HCT116 (cell line): ENCODE measurements at regions not wholly inside any gene's neighbourhood (a gene's known extent, or its start where the extent isn't known, plus 50 kb on each side); places are given as distances from the start of the nearest gene placed in this dataset.

Experiments used
- CEBPB ChIP-seq: IDR thresholded peaks from 2 replicates; pipeline ENCODE4 v1.6.1; 2012; ENCODE audit warnings: low read depth
- ELF1 ChIP-seq: IDR thresholded peaks from 2 replicates; pipeline ENCODE4 v1.6.1; 2012; ENCODE audit warnings: low read depth, borderline replicate concordance
- EZH2 ChIP-seq: fragments of 200-600 bp; sonication (generic); IDR thresholded peaks from 2 replicates; pipeline ENCODE4 v1.6.1; 2017; ENCODE audit warnings: antibody characterized with exemption, mixed run types
- JUND ChIP-seq: IDR thresholded peaks from 2 replicates; pipeline ENCODE4 v1.6.1; 2012
- POLR2A ChIP-seq: IDR thresholded peaks from 2 replicates; pipeline ENCODE4 v1.7.0; 2011; ENCODE audit warnings: borderline replicate concordance; ENCODE audit not compliant: insufficient read depth, insufficient read length; ENCODE audit errors: extremely low read depth
- POLR2AphosphoS5 ChIP-seq: IDR thresholded peaks from 2 replicates; pipeline ENCODE4 v1.6.1; 2011; ENCODE audit warnings: mild to moderate bottlenecking, low read depth, low read length, moderate library complexity
- SP1 ChIP-seq: IDR thresholded peaks from 2 replicates; pipeline ENCODE4 v1.6.1; 2012; ENCODE audit warnings: low read depth
- TCF7L2 ChIP-seq: IDR thresholded peaks from 2 replicates; pipeline ENCODE4 v1.7.0; 2011; ENCODE audit warnings: borderline replicate concordance, inconsistent platforms; ENCODE audit not compliant: insufficient read depth, insufficient read length; ENCODE audit errors: extremely low read depth
- YY1 ChIP-seq: IDR thresholded peaks from 2 replicates; pipeline ENCODE4 v1.6.1; 2011; ENCODE audit warnings: low read length, low read depth, moderate library complexity, mild to moderate bottlenecking; ENCODE audit not compliant: insufficient replicate concordance; ENCODE audit errors: extremely low read depth
- TF ChIP-seq, protein P1 (sequence below), 3 experiments: fragments of 200-600 bp in 1 of 3; sonication (generic) in 1 of 3; IDR thresholded peaks in 2 of 3; conservative IDR thresholded peaks in 1 of 3; 2 replicates each; pipeline ENCODE4 v1.5.1; 2012 to 2017; ENCODE audit warnings: low read depth in 2 of 3, low read length in 2 of 3, antibody characterized with exemption in 1 of 3, borderline replicate concordance in 1 of 3, control low read depth in 1 of 3, mild to moderate bottlenecking in 1 of 3, mixed read lengths in 1 of 3, mixed run types in 1 of 3, moderate library complexity in 1 of 3; ENCODE audit not compliant: insufficient read depth in 1 of 3
- TF ChIP-seq, protein P2 (sequence below): IDR thresholded peaks from 2 replicates; pipeline ENCODE4 v1.6.1; 2012; ENCODE audit warnings: low read depth

DNA sequence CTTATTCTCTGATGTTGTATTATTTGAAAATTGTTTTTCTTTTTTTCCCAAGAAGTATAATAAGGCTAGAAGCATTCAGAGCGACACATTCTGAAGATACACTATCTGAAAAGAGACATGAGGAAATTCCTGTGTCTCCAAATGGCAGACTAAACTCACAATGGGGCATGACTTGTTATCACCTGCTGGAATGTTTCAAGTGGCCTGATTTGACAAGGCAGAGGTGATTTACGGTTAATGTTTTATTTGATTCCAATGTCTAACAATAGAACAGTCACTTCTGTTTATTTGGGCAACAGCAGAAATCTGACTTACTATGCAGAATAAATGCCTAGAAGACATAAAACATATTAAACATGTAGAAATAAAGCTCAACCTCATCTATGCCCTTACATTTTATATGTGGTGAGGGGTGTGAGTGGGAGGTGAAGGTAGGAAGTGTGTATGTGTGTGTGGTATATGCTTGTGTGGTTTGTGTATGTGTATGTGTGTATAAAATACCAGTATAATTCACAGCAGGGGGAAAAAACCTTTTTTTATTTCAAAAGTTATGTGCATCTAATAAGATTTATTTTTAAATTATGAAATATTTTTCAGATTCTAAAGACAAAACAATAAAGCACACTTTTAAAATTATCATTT, 1051.7 kb downstream of the ROBO2 start:
- TF ChIP-seq, protein P1, sequence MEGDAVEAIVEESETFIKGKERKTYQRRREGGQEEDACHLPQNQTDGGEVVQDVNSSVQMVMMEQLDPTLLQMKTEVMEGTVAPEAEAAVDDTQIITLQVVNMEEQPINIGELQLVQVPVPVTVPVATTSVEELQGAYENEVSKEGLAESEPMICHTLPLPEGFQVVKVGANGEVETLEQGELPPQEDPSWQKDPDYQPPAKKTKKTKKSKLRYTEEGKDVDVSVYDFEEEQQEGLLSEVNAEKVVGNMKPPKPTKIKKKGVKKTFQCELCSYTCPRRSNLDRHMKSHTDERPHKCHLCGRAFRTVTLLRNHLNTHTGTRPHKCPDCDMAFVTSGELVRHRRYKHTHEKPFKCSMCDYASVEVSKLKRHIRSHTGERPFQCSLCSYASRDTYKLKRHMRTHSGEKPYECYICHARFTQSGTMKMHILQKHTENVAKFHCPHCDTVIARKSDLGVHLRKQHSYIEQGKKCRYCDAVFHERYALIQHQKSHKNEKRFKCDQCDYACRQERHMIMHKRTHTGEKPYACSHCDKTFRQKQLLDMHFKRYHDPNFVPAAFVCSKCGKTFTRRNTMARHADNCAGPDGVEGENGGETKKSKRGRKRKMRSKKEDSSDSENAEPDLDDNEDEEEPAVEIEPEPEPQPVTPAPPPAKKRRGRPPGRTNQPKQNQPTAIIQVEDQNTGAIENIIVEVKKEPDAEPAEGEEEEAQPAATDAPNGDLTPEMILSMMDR (IDR thresholded peaks at IDR 0.05 in 2 of 3, conservative IDR thresholded peaks at IDR 0.05 in 1 of 3; ENCODE audit: borderline replicate concordance in 1 of 3, insufficient read depth in 1 of 3, low read depth in 2 of 3, low read length in 2 of 3): no peak
- no peak for TF ChIP-seq POLR2A
- no peak for TF ChIP-seq EZH2
- TF ChIP-seq SP1: no peak
- no peak for TF ChIP-seq YY1
- no peak for TF ChIP-seq CEBPB
- TF ChIP-seq ELF1: no peak
- TF ChIP-seq, protein P2, sequence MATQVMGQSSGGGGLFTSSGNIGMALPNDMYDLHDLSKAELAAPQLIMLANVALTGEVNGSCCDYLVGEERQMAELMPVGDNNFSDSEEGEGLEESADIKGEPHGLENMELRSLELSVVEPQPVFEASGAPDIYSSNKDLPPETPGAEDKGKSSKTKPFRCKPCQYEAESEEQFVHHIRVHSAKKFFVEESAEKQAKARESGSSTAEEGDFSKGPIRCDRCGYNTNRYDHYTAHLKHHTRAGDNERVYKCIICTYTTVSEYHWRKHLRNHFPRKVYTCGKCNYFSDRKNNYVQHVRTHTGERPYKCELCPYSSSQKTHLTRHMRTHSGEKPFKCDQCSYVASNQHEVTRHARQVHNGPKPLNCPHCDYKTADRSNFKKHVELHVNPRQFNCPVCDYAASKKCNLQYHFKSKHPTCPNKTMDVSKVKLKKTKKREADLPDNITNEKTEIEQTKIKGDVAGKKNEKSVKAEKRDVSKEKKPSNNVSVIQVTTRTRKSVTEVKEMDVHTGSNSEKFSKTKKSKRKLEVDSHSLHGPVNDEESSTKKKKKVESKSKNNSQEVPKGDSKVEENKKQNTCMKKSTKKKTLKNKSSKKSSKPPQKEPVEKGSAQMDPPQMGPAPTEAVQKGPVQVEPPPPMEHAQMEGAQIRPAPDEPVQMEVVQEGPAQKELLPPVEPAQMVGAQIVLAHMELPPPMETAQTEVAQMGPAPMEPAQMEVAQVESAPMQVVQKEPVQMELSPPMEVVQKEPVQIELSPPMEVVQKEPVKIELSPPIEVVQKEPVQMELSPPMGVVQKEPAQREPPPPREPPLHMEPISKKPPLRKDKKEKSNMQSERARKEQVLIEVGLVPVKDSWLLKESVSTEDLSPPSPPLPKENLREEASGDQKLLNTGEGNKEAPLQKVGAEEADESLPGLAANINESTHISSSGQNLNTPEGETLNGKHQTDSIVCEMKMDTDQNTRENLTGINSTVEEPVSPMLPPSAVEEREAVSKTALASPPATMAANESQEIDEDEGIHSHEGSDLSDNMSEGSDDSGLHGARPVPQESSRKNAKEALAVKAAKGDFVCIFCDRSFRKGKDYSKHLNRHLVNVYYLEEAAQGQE: no peak
- no peak for TF ChIP-seq POLR2AphosphoS5
- no peak for TF ChIP-seq TCF7L2
- TF ChIP-seq JUND: no peak
